ENCODE measurements at regions not wholly inside any gene's neighbourhood (a gene's known extent, or its start where the extent isn't known, plus 50 kb on each side); places are given as distances from the start of the nearest gene placed in this dataset.

DNA sequence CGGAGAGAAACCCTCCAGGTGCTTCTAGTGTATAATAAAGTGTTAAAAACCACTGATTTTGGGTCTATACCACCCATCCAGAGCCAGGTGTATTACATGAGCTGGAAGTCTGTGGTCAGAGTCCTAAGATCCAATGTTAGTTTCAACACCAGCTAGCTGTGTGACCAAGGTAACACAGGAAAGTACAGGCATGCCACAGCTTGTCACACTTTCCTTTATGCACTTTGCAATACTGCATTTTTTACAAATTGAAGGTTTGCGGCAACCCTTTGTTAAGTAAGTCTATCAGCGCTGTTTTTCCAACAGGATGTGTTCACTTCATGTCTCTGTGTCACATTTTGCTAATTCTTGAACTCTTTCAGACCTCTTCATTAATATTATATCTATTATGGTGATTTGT lies 201.3 kb upstream of the PRICKLE2 start:
- Mint-ChIP-seq H3K9me3 (peaks cover 7% of the 10 kb centered on the region), H3K27me3 (peaks cover 6% of the 10 kb centered on the region), H3K27ac (no peak overlapping the region), H3K4me3 (no peak overlapping the region), H3K4me1 (ENCODE audit: unreplicated experiment) (peaks cover 20% of the 10 kb centered on the region), H3K36me3 (peaks cover 16% of the 10 kb centered on the region)
- TF ChIP-seq, protein P1, sequence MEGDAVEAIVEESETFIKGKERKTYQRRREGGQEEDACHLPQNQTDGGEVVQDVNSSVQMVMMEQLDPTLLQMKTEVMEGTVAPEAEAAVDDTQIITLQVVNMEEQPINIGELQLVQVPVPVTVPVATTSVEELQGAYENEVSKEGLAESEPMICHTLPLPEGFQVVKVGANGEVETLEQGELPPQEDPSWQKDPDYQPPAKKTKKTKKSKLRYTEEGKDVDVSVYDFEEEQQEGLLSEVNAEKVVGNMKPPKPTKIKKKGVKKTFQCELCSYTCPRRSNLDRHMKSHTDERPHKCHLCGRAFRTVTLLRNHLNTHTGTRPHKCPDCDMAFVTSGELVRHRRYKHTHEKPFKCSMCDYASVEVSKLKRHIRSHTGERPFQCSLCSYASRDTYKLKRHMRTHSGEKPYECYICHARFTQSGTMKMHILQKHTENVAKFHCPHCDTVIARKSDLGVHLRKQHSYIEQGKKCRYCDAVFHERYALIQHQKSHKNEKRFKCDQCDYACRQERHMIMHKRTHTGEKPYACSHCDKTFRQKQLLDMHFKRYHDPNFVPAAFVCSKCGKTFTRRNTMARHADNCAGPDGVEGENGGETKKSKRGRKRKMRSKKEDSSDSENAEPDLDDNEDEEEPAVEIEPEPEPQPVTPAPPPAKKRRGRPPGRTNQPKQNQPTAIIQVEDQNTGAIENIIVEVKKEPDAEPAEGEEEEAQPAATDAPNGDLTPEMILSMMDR (conservative IDR thresholded peaks at IDR 0.05) = no peak
- no peak for DNase-seq (ENCODE audit: extremely low spot score, unreplicated experiment)

GRCh38 chr3:64422932-64423331 lies 197.7 kb upstream of the PRICKLE2 start:
- TF ChIP-seq, protein P1 (conservative IDR thresholded peaks at IDR 0.05) = no peak
- Mint-ChIP-seq H3K4me1 (ENCODE audit: unreplicated experiment) (peaks cover 30% of the 10 kb centered on the region), H3K27me3 (peaks cover 12% of the 10 kb centered on the region), H3K36me3 (peaks cover 9% of the 10 kb centered on the region), H3K4me3 (no peak overlapping the region), H3K27ac (no peak overlapping the region), H3K9me3 (peaks cover 1% of the 10 kb centered on the region)
- DNase-seq (ENCODE audit: extremely low spot score, unreplicated experiment) = no peak

DNA sequence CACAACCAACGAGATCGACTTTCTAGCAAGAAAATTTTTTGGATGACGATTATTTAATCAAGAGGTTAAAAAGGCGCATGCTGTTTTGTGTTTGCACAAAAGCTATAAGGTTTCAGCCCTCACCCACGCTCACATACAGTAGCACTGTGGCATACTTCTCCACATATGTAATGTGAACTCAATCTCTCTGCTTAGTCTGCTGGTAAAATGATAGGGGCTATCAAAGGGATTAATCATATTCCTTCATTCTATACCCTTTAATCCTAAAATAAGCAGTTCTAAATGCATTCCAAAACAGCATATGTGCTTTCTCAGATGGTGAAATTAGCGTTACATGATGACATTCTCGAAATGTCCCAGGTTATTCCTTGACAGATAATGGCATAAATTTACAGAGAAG lies 196.9 kb upstream of the PRICKLE2 start:
- no peaks in the 10 kb centered on the region for H3K9me3 Mint-ChIP-seq
- peaks cover 12% of the 10 kb centered on the region for H3K27me3 Mint-ChIP-seq
- no peak for DNase-seq (ENCODE audit: extremely low spot score, unreplicated experiment)
- TF ChIP-seq, protein P1 (conservative IDR thresholded peaks at IDR 0.05) = no peak
- no peak overlapping the region for H3K4me3 Mint-ChIP-seq
- peaks cover 6% of the 10 kb centered on the region for H3K36me3 Mint-ChIP-seq
- H3K4me1 Mint-ChIP-seq (ENCODE audit: unreplicated experiment) = peaks cover 34% of the 10 kb centered on the region
- H3K27ac Mint-ChIP-seq = no peak overlapping the region

DNA sequence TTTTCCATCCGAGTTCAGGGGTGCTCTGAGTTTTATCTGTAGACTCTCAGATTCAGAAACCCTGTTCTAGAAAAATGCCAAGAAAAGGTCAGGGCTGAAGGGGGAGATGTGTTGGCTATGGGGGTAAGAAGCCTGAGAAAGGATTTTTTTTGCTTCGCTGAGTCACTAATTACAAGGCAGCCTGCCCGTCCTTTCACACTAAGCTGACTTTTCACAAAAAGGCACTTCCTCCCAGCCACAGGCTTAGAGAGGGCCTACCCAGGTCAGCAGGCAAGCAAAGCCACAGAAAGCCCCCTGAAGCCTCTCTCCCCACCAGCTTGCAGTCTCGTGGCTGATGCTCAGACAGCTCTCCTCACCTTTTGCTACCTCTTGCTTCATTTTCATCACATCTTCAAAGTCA lies 192.6 kb upstream of the PRICKLE2 start:
- peaks cover 42% of the 10 kb centered on the region for H3K4me1 Mint-ChIP-seq (ENCODE audit: unreplicated experiment)
- peaks cover 30% of the 10 kb centered on the region for H3K27me3 Mint-ChIP-seq
- H3K4me3 Mint-ChIP-seq = no peak overlapping the region
- H3K9me3 Mint-ChIP-seq = no peaks in the 10 kb centered on the region
- TF ChIP-seq, protein P1 (conservative IDR thresholded peaks at IDR 0.05) = no peak
- H3K27ac Mint-ChIP-seq = no peak overlapping the region
- peaks cover 16% of the 10 kb centered on the region for H3K36me3 Mint-ChIP-seq
- no peak for DNase-seq (ENCODE audit: extremely low spot score, unreplicated experiment)

DNA sequence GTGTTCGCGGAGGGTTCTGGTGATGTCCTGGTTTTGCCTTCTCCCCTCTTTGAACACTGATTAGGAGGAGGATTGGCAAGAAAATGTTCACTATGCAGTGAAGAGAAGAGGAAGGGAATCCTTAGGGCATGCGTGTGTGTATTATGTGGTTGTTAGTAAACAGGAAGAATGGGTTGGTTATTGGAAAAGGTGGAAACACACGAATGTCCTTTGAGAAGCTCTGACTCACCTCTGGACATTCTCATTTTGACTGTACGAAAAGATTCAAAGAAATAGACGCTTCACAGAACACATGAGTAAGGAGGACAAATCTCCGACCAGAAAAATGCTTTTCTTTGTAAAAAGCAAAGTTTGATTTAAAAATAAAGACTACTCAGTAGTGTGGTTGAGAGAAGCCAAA lies 188.8 kb upstream of the PRICKLE2 start:
- H3K4me1 Mint-ChIP-seq (ENCODE audit: unreplicated experiment) = peaks cover 48% of the 10 kb centered on the region
- H3K9me3 Mint-ChIP-seq = no peaks in the 10 kb centered on the region
- peaks cover 32% of the 10 kb centered on the region for H3K27me3 Mint-ChIP-seq
- H3K36me3 Mint-ChIP-seq = peaks cover 13% of the 10 kb centered on the region
- DNase-seq (ENCODE audit: extremely low spot score, unreplicated experiment) = no peak
- no peak overlapping the region for H3K27ac Mint-ChIP-seq
- H3K4me3 Mint-ChIP-seq = no peak overlapping the region
- TF ChIP-seq, protein P1 (conservative IDR thresholded peaks at IDR 0.05) = no peak

GRCh38 chr3:64411101-64411500 lies 185.8 kb upstream of the PRICKLE2 start:
- no peak for DNase-seq (ENCODE audit: extremely low spot score, unreplicated experiment)
- TF ChIP-seq, protein P1 (conservative IDR thresholded peaks at IDR 0.05) = no peak
- Mint-ChIP-seq H3K27me3 (peaks cover 48% of the 10 kb centered on the region), H3K4me3 (no peak overlapping the region), H3K36me3 (peaks cover 17% of the 10 kb centered on the region), H3K27ac (no peak overlapping the region), H3K4me1 (ENCODE audit: unreplicated experiment) (peaks cover 46% of the 10 kb centered on the region), H3K9me3 (peaks cover 4% of the 10 kb centered on the region)

Measured in type B pancreatic cell (in vitro differentiated cells).